GM21360 (cell line): ENCODE measurements at regions not wholly inside any gene's neighbourhood (a gene's known extent, or its start where the extent isn't known, plus 50 kb on each side); places are given as distances from the start of the nearest gene placed in this dataset.
A peak's percentile ranks its signal among the peaks of the same experiment; 100 is the strongest.

Source experiments
- ATAC-seq: cut with Tn5 transposase; IDR thresholded peaks from one replicate; pipeline ENCODE4 v1.9.1; 2021; ENCODE audit warnings: mild to moderate bottlenecking, moderate library complexity; ENCODE audit not compliant: unreplicated experiment

- ATAC-seq: no peak
These were observed 258.3 kb upstream of the ZPLD1 start for GRCh38 chr3:102176333-102177050.

- no peak for ATAC-seq
These were observed 257.6 kb upstream of the ZPLD1 start for GRCh38 chr3:102177075-102177755.

GRCh38 chr3:102178817-102179216 lies 256.0 kb upstream of the ZPLD1 start:
- no peak for ATAC-seq

GRCh38 chr3:102179326-102180177 lies 255.3 kb upstream of the ZPLD1 start:
- ATAC-seq: peak; percentile 80

GRCh38 chr3:102180280-102180931 lies 254.4 kb upstream of the ZPLD1 start:
- peak; percentile 9 for ATAC-seq

GRCh38 chr3:102181175-102181920 lies 253.5 kb upstream of the ZPLD1 start:
- no peak for ATAC-seq

- ATAC-seq: no peak
These were observed 252.7 kb upstream of the ZPLD1 start for GRCh38 chr3:102182162-102182561.

- no peak for ATAC-seq
These were observed 251.6 kb upstream of the ZPLD1 start for GRCh38 chr3:102183186-102183585.

- no peak for ATAC-seq
These were observed 251.2 kb upstream of the ZPLD1 start for GRCh38 chr3:102183623-102184022.

- ATAC-seq: no peak
These were observed 245.3 kb upstream of the ZPLD1 start for GRCh38 chr3:102189541-102189940.

GRCh38 chr3:102189956-102190723 lies 244.7 kb upstream of the ZPLD1 start:
- no peak for ATAC-seq

GRCh38 chr3:102192575-102192974 lies 242.2 kb upstream of the ZPLD1 start:
- ATAC-seq: no peak

GRCh38 chr3:102193255-102193654 lies 241.6 kb upstream of the ZPLD1 start:
- ATAC-seq: no peak

- no peak for ATAC-seq
These were observed 240.8 kb upstream of the ZPLD1 start for GRCh38 chr3:102194001-102194400.

GRCh38 chr3:102194760-102195159 lies 240.1 kb upstream of the ZPLD1 start:
- no peak for ATAC-seq

GRCh38 chr3:102195198-102195948 lies 239.4 kb upstream of the ZPLD1 start:
- no peak for ATAC-seq

GRCh38 chr3:102200126-102200525 lies 234.7 kb upstream of the ZPLD1 start:
- no peak for ATAC-seq

GRCh38 chr3:102200560-102200959 lies 234.3 kb upstream of the ZPLD1 start:
- no peak for ATAC-seq

- no peak for ATAC-seq
These were observed 229.2 kb upstream of the ZPLD1 start for GRCh38 chr3:102205647-102206046.
